Erythroblast (primary cell): ENCODE measurements at regions not wholly inside any gene's neighbourhood (a gene's known extent, or its start where the extent isn't known, plus 50 kb on each side); places are given as distances from the start of the nearest gene placed in this dataset.

Experiments used
- GATA1 ChIP-seq: IDR thresholded peaks from 2 replicates; pipeline ENCODE4 v1.6.1; 2011; ENCODE audit warnings: low read depth, mild to moderate bottlenecking, control low read depth, low read length, moderate library complexity
- POLR2A ChIP-seq: IDR thresholded peaks from 2 replicates; pipeline ENCODE4 v1.6.1; 2011; ENCODE audit warnings: mild to moderate bottlenecking, low read length

DNA sequence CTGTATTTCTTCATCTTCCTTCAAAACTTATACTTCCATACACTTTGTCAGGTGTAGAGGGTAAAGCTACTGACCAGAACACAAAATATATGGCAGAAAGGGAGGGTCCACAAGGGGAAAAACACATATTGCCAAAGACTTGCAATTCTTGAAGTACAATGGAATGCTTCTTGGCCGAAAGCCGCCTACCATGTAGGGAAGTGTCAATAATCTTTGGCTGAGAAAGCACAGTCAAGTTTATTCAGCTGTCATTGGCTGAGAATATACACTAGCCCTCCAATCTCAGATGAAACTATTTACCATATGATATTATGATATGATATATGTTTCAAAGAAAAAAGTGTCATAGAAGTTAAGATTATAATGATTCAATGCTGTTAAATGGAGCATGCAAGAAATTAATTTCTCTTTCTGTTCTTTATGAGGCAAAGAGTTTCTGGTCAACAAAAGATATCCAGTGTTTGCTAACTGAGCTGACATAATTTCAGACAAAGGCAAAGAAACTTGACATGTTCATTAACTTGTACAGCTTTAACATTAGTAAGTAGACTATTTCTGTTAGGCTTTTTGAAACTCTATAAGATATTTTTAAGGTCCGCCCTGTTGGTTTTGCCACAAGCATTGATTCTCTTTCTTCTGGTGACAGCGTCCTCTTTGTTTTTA is 89.0 kb upstream of the LPP start:
- no peak for TF ChIP-seq POLR2A
- TF ChIP-seq GATA1 = no peak
